Epidermal melanocyte (primary cell): ENCODE measurements at regions not wholly inside any gene's neighbourhood (a gene's known extent, or its start where the extent isn't known, plus 50 kb on each side); places are given as distances from the start of the nearest gene placed in this dataset.

ENCODE experiments used
- DNase-seq: peaks from one replicate; pipeline ENCODE4 v3.0.0; 2011; ENCODE audit warnings: low spot score; ENCODE audit not compliant: insufficient read length

DNA sequence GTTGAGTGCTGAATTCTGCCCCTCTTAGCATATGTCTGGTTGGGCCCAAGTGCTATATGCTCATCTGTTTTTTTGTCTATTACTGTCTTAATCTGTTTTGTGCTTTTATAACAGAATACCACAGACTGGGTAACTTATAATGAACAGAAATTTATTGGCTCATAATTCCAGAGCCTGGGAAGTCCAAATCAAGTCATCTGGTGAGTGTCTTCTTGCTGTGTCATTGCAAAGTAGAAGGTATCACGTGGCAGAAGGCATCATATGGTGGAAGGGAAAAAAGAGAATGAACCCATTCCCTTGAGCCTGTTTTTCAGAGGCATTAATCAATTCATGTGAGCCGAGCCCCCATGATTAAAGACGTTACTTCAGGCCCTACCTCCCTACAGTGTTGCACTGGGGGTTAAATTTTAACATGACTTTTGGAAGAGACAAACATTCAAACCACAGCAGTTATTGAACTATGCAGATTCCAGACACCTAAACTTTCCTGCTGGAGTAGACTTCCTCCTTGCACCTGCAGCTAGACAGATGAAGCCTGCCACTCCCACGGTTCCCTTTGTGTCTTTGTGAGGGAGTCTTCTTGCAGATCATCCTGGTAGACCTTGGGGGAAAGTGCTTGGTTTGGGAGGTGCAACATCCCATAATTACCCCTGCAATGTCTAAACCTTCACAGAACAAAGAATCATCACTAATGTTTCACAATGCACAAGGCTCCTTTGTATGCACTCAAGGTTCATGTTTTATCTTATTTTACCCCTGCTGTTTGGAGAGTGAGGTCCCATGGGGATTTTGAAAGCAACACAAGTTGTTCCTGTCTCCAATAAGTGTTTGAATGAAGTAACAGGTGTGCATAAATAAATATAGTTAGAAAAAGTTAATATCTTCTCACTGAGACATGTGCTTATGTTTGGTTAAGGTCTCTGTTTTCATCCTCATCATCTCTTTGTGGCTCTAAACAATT lies 64.7 kb upstream of the XCR1 start:
- DNase-seq: no peak

DNA sequence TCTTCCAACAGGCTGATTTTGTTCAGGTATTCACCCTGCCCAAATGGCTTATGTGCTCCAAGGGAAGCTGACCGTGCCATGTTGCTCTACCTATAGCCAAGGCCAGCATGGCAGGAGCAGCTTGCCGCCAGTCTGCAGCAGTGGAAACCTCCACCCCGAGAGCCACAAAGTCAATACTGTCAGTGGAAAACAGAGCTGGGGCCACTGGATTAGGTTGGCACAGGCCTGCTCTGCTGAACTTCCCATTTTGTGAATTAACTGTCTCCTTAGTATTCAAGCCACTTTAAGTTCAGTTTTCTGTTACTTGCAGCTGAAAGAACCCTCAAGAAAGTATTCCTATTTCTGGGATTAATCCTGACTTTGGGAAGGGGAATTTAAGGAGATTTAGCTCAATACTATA lies 63.8 kb upstream of the XCR1 start:
- no peak for DNase-seq

DNA sequence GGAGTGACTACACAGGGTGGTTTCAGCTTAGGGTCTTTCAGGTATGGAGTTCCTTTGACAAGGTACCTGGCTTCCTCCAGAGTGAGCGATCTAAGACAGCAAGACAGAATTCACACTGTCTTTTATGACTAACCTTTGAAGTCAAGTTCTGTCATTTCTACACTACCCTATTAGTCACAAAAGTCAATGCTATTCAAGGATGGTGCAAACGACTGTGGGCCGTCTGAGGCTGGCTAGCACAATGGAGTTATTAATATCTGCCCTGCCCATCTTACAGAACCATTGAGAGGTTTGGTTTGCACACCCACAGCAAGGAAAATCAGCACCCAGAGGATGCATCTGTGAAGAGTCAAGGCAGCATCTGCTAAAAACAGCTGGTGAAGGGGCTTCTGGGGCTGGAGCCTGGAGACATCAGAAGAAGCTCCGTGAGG lies 62.9 kb upstream of the XCR1 start:
- DNase-seq: no peak

DNA sequence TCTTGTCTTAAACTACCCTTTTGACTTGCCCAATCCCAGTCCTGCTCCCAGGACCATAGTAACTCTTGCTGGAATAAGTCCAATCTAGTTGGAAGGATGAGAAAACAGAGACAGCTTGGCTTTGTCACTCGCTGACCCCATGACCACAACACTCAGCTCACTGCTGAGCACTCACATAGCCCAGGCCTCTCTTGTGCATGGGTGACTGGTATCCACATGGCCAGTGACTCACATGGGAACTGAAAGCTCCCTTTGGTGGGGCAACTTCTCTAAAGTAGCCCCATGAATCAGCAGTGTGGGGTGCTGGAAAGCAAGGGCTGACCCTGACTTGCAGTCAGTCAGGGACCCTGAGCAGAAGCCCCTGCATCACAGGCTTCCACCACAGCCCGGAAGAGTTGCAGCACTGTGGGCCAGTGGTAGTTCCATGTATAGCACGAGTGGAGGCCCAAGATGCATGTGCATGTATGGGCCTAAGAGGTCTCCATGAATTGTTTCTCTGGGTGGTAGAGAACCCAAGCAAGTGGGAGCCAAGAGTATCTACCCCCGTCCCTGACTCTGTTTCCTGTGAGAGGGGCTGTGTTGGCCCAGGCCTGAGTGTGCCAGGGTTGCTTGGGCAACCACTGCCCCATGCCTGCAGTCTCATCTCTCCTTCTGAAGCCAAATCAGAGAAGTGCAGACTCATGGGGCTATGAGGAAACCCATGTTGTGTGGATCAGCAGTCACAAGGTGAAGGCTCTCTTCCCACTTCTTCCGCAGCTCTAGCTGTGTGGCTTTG lies 62.1 kb upstream of the XCR1 start:
- no peak for DNase-seq

DNA sequence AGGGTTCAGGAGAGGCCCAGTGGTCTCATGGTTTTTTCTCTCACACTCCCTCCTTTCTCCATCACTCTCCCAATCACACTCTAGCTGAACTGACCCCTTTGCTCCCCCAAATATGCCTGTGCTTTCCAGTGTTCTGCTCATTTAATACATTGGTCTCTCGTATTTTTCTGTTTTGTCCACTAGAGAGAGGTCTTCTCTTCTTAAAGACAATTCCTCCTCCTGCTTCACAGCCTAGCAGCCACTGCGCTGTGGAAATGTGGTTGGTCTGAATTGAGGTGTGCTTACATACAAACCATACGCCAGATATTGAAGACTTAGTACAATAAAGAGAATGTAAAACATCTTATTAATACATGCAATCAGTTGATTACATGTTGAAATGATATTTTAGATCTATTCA lies 60.6 kb upstream of the XCR1 start:
- DNase-seq: no peak

DNA sequence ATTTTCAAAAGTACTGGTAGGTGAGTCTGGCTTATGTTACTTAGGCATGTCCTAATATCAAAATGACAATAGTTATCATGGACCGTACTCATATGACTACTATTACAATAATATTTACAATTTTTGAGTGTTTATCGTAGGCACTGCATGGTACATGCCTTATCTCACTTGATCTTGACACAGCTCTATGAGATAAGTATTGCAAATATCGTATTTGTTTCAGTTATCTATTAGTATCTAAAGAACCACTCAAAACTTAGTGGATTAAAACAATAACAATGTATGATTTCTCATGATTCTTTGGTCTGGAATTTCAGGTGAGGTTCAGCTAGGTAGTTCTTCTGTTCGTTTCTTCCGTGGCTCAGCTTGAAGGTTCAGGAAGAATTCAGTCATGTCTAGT lies 59.7 kb upstream of the XCR1 start:
- no peak for DNase-seq

DNA sequence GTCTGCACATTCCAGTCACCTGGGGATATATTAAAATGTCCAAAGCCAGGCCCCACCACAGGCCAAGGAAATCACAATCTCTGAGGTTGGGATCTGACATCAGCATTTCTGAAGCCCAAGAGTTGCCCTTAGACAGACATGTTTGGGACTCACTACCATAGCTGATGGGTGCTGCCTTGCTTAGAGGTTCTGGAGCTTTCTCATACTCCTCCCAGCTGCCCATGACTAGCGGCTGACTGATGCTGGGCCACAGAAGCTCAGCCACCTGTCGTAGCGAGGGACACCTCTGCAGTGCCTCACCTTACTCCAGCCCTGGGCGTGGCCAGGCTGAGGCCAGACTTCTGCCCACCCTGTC lies 58.8 kb upstream of the XCR1 start:
- DNase-seq: no peak

DNA sequence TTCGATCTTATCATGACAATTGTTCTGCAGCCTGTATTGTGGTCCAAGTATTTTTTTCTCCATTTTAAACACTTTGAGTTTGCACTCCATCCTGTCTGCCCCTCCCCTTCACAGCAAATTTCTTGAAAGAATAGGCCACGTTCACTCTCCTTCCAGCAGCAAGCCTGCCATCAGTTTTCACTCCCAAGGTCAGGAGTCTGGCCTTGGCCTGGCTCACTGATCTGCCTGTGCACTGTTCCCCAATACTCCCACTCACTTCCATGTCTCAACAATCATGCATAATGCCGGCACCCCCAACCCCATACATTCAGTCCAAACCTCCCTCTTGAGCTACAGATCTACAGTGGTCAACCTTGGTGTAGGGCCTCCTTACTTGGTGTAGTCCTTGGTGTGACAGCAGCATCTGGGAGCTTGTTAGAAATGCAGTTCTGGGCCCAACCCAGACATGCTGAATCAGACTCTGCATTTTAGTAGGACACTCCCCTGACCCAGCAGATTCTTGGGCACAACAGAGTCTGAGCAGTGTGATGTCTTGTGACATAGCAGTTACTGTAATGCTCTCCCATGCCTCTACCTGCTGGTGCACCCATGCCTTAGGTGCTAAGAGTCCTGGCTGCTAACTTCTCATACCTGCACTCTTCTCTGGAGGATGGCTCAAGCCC lies 58.3 kb upstream of the XCR1 start:
- no peak for DNase-seq

DNA sequence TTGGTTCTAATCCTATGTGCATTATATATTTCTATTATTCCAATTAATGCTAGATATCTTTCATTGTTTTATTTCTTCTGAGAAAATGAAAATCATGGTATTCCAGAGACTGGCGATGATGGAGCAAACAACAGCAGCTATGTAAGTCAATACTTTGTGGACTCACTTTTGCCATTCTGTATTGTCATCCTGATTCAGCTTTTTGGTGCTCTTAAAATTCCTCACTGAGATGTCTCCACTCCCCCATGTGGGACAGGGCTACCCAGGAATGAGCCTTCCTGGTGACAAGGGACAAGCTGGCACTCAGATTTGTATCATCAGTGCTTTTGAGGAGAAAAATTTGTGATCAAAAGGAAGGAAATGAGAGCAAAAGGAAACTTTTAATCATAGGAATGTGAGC lies 56.7 kb upstream of the XCR1 start:
- DNase-seq: no peak

DNA sequence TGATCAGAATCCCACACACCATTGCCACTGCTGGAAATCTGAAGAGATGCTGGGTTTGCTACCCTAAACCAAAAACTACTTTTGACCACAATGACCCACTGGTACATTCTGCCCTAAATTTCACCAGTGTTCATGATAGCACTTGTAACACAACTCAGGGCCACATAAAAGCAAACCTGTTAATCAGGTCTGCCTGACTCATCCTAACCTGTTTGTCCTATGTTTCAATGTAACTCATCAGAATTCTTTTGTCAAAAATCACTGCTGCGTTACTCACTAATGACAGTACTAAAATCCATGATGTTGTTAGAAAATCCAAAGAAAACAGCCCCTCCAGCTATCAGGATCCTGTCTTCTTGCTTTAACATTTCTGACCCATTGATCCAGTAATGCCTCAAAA lies 55.6 kb upstream of the XCR1 start:
- no peak for DNase-seq

DNA sequence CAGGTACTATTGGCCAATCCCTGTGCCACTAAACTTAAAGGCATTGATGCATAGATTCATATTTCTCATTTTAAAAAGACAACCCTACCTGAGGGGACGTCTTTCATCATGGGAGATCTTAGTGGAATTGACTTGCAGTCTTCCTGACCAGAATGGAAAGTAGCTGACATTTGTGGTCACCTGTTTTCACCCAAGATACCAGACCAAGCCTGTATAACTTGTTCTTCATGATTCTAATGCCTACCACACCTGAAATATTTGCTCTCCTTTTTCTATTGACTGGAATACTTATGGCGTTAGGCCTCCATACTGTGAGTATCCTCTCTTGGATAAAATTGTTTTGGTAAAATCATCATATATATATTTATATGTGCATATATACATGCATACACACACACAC lies 54.7 kb upstream of the XCR1 start:
- DNase-seq: no peak

DNA sequence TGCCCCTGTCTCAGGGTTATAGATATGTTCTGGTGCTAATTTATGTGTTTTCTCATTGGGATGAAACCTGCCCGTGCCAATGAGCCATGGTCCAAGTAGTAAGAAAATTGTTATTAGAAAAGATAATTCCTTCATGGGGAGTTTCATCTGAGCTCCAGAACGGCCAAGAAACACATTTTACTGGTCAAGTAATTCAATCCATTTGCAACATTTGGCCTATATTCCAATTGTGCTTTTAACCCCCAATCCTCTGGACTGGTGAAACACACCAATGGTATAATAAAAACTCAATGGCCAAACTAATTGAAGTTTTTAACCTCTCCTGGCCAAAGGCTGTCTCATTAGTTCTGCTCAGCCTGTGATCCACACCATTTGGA lies 53.7 kb upstream of the XCR1 start:
- DNase-seq: no peak

DNA sequence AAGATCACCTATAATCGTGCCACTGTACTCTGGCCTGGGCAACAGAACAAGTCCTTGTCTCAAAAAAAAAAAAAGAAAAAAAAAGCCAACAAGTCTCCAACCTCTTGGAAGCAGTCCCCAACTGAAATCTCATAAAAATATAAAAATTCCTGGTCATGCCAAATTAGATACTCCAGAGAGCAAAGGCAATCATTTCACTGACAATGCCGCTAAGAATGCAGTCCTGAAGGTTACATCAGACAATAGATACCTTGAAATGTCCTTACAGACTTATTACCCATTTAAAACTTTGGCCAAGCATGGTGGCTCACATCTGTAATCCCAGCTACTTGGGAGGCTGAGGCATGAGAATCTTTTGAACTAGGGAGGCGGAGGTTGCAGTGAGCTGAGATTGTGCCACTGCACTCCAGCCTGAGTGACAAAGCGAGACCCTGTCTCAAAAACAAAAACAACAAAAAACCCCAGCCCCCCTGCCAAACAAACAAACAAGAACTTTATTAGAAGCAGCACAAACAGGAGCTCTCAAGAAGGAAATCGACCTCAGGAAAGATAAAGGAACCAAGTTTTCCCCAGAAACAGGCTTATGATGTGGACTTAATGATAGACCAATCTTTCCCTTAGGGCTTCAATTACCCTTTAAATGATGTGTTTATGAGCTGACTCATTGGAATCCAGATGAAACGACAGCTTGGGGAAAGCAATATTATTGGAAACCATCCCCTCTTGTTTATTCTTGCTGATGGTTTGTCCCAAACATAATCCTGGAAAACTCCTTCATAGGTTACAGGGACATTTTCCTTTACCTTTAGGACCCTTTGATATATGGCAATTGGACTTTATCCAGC lies 53.1 kb upstream of the XCR1 start:
- DNase-seq: no peak

DNA sequence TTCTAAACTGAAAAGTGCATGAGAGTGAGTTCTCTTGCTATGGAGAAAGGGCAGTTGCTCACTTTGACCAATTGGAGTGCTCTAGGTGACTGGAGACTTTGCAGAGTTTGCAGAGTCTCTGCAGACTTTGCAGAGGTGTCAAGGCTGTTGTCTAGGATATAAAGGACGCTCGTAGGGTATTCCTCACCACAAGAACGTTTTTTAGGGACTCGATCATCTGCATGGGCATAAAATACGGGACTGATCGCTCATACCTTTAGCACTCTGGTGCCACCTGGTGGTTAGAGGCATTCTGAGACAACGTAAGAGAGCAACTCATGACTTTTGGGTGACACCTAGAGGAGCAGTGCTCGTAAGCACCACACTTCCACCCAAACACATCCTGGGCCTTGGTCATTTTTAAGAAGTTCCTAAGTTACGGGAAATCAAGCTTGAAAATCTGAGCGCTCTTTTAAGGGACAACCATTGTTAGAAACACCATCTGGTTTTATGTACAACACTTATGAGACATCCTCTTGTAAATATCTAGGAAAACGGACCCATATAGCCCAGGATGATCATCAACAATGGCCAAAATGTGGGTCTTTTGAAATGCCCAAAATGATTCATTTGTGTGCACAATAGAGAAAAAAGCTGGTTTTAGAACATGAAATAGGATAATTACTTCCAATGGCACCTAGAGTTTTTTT lies 51.6 kb upstream of the XCR1 start:
- DNase-seq: peak; percentile 71
